Fibroblast of pulmonary artery (primary cell): ENCODE measurements at regions not wholly inside any gene's neighbourhood (a gene's known extent, or its start where the extent isn't known, plus 50 kb on each side); places are given as distances from the start of the nearest gene placed in this dataset.

Source experiments
- DNase-seq: peaks from one replicate; pipeline ENCODE4 v3.0.0-alpha.2; 2010; ENCODE audit warnings: low read depth
- H3K4me3 ChIP-seq: replicated peaks from 2 replicates; pipeline ENCODE4 v1.5.1; 2011; ENCODE audit warnings: low read depth, mild to moderate bottlenecking, control low read depth, low read length, moderate library complexity
- CTCF ChIP-seq: IDR thresholded peaks from 2 replicates; pipeline ENCODE4 v1.5.1; 2011; ENCODE audit warnings: mild to moderate bottlenecking, control low read depth, low read length, inconsistent platforms; ENCODE audit errors: missing control alignments

DNA sequence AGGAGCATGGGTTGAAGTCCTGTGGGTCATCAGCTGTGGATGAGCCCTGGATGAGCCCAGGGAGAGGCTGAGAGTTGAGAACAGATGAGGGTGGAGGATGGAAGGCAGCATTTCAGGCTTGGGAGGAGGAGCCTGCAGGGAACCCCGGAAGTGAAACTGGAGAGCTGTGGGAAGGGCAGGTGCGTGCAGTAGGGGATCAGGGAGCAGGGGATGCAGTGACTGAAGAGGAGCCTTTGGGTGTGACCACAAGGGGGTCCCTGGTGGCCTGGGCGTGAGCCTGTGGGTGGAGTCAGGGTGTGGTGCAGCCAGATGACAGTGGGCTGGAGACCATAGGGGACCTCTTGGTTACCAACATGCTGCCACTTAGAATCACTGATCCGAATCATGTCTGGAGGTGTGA is 115.5 kb downstream of the PAPOLA start:
- no peak for DNase-seq
- TF ChIP-seq CTCF, result no peak
- no peak overlapping the region for H3K4me3 ChIP-seq

DNA sequence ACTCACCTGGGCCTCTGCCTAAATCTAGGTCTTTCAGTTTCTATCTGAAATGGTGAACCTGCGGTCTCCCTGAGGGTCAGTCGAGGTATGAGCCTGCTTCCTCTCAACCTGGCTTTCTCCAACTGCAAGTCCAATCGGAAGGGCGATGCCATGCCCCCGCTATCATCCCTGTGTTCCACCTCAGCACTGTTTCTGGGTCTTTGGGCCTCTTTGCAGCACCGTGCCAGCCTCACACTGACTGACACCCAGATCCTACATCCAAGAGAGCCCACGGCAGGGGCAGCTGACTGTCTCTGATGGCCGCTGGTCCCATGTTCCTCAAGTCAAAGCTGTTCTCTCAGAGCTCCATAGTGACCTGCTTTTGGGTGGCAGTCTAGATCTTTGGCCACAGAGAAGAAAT is 120.7 kb downstream of the PAPOLA start:
- DNase-seq, result no peak
- H3K4me3 ChIP-seq, result no peak overlapping the region
- no peak for TF ChIP-seq CTCF

GRCh38 chr14:96623676-96624484 is 121.7 kb downstream of the PAPOLA start:
- no peak for TF ChIP-seq CTCF
- H3K4me3 ChIP-seq, result no peak overlapping the region
- no peak for DNase-seq

- DNase-seq, result no peak
- TF ChIP-seq CTCF, result no peak
- H3K4me3 ChIP-seq, result no peak overlapping the region
Measured at GRCh38 chr14:96624661-96625425, 122.7 kb downstream of the PAPOLA start.

- no peak overlapping the region for H3K4me3 ChIP-seq
- no peak for TF ChIP-seq CTCF
- DNase-seq, result no peak
Measured at GRCh38 chr14:96625426-96625985, 123.3 kb downstream of the PAPOLA start.

- TF ChIP-seq CTCF, result no peak
- no peak for DNase-seq
- H3K4me3 ChIP-seq, result no peak overlapping the region
Measured at GRCh38 chr14:96626121-96626768, 124.1 kb downstream of the PAPOLA start.
